CD4-positive, alpha-beta T cell (primary cell): ENCODE measurements at regions not wholly inside any gene's neighbourhood (a gene's known extent, or its start where the extent isn't known, plus 50 kb on each side); places are given as distances from the start of the nearest gene placed in this dataset.
A peak's percentile ranks its signal among the peaks of the same experiment; 100 is the strongest.

ENCODE experiments used
- ATAC-seq: fragments of 200-7000 bp; cut with Tn5 transposase; one replicate; pipeline ENCODE4 v1.10.0; 2022; ENCODE audit warnings: mild to moderate bottlenecking; ENCODE audit not compliant: poor library complexity
- CTCF ChIA-PET: fragments of 350-600 bp; sonication (Branson Sonifier 250); formaldehyde crosslinking; loops from one replicate; lab custom pipeline; 2021; ENCODE audit warnings: antibody characterized with exemption, inconsistent platforms; lab: Charles Lee
- POLR2A ChIA-PET: fragments of 350-600 bp; sonication (Branson Sonifier 250); formaldehyde crosslinking; loops from one replicate; lab custom pipeline; 2021; ENCODE audit warnings: antibody characterized with exemption, inconsistent platforms; lab: Charles Lee
- DNase-seq, 14 experiments: peaks; one replicate each; pipeline ENCODE4 v3.0.0-alpha.2; 2013 to 2020; ENCODE audit warnings: mixed read lengths in 2 of 14
- H3K27ac ChIP-seq, 2 donors: one replicate each; pipeline versions ENCODE4 v1.5.1 to v1.7.0; 2013; ENCODE audit warnings: low read length in 2 of 2, low read depth in 1 of 2, mild to moderate bottlenecking in 1 of 2
- H3K27me3 ChIP-seq, 2 experiments: 1 replicate in 1 of 2; 2 replicates in 1 of 2; pipeline versions ENCODE4 v1.6.1 to v1.7.0; 2013; ENCODE audit warnings: low read length in 2 of 2, control low read depth in 1 of 2, mild to moderate bottlenecking in 1 of 2, moderate library complexity in 1 of 2; ENCODE audit not compliant: insufficient read depth in 2 of 2, control insufficient read depth in 1 of 2
- H3K36me3 ChIP-seq: one replicate; pipeline ENCODE4 v1.6.1; 2013; ENCODE audit warnings: low read length, control low read depth; ENCODE audit not compliant: insufficient read depth
- H3K4me1 ChIP-seq: one replicate; pipeline ENCODE4 v1.6.1; 2013; ENCODE audit warnings: low read length, control low read depth; ENCODE audit not compliant: insufficient read depth
- H3K4me3 ChIP-seq: one replicate; pipeline ENCODE4 v1.5.1; 2013; ENCODE audit warnings: mild to moderate bottlenecking, low read length, moderate library complexity
- H3K9me3 ChIP-seq, 2 experiments: 1 replicate in 1 of 2; 2 replicates in 1 of 2; pipeline versions ENCODE4 v1.6.1 to v1.7.0; 2013; ENCODE audit warnings: low read length in 2 of 2, mild to moderate bottlenecking in 2 of 2, control low read depth in 1 of 2, moderate library complexity in 1 of 2; ENCODE audit not compliant: control insufficient read depth in 1 of 2, insufficient read depth in 1 of 2
- H3K27ac Mint-ChIP-seq: one replicate; pipeline ENCODE4 v1.8.0; 2020; ENCODE audit warnings: mixed read lengths
- H3K27me3 Mint-ChIP-seq: one replicate; pipeline ENCODE4 v1.8.0; 2021; ENCODE audit warnings: mixed read lengths
- H3K36me3 Mint-ChIP-seq: one replicate; pipeline ENCODE4 v1.8.0; 2021; ENCODE audit warnings: low read depth, mixed read lengths
- H3K4me1 Mint-ChIP-seq: one replicate; pipeline ENCODE4 v1.8.0; 2021; ENCODE audit warnings: low read depth, mixed read lengths
- H3K4me3 Mint-ChIP-seq: one replicate; pipeline ENCODE4 v1.8.0; 2020; ENCODE audit warnings: mild to moderate bottlenecking, mixed read lengths
- H3K9me3 Mint-ChIP-seq: one replicate; pipeline ENCODE4 v1.8.0; 2020; ENCODE audit warnings: mixed read lengths
- intact Hi-C, 2 experiments: fragments of 100-400 bp; cut with DNase I in 1 of 2; cut with micrococcal nuclease in 1 of 2; formaldehyde crosslinking; loops; one replicate each; pipeline versions ENCODE4 v1.15.1 to v1.9.0; 2023 to 2025; cut with DNase I, micrococcal nuclease
- TF ChIP-seq, protein P1 (sequence below): fragments of 200-600 bp; IDR thresholded peaks from one replicate; pipeline ENCODE4 v1.8.0; 2022; ENCODE audit warnings: antibody characterized with exemption, mild to moderate bottlenecking

- no peak overlapping the region for H3K4me3 ChIP-seq
- Mint-ChIP-seq H3K27me3 (no peaks in the 10 kb centered on the region), H3K27ac (no peak overlapping the region), H3K36me3 (no peaks in the 10 kb centered on the region), H3K4me1 (no peaks in the 10 kb centered on the region), H3K9me3 (no peaks in the 10 kb centered on the region), H3K4me3 (no peak overlapping the region)
- DNase-seq: peak in 1 of 14 experiments; percentile 8
- H3K36me3 ChIP-seq: no peaks in the 10 kb centered on the region
- H3K27me3 ChIP-seq: no peaks in the 10 kb centered on the region
- no peaks in the 10 kb centered on the region for H3K4me1 ChIP-seq
- no peak overlapping the region for H3K27ac ChIP-seq
- ChIA-PET CTCF (no interaction called here), POLR2A (no interaction called here)
- TF ChIP-seq, protein P1, sequence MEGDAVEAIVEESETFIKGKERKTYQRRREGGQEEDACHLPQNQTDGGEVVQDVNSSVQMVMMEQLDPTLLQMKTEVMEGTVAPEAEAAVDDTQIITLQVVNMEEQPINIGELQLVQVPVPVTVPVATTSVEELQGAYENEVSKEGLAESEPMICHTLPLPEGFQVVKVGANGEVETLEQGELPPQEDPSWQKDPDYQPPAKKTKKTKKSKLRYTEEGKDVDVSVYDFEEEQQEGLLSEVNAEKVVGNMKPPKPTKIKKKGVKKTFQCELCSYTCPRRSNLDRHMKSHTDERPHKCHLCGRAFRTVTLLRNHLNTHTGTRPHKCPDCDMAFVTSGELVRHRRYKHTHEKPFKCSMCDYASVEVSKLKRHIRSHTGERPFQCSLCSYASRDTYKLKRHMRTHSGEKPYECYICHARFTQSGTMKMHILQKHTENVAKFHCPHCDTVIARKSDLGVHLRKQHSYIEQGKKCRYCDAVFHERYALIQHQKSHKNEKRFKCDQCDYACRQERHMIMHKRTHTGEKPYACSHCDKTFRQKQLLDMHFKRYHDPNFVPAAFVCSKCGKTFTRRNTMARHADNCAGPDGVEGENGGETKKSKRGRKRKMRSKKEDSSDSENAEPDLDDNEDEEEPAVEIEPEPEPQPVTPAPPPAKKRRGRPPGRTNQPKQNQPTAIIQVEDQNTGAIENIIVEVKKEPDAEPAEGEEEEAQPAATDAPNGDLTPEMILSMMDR: no peak
- intact Hi-C loops: no loop called here
- no peak for ATAC-seq
- H3K9me3 ChIP-seq: no peaks in the 10 kb centered on the region
These were observed 285.7 kb upstream of the MME start for GRCh38 chr3:154794391-154794790.

DNA sequence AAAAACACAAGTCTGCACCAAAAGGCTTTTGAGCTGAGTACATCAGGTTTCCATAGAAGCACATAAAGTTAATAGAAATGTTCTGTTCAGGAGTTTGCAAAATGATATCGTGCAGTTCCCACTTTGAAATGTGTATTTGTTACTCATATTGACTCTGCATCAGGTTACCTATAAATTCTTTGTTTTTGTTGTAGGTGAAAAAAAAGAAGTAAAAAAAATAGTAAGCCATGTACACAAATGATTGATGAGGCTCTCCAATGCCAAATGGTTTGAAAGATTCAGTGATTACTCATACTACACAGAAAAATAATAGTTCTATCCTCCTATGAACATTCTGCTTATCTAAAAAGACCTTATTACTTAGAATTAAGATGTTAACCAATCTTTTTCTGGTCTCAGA, 287.3 kb upstream of the MME start:
- no peaks in the 10 kb centered on the region for H3K27me3 Mint-ChIP-seq
- H3K36me3 Mint-ChIP-seq: no peaks in the 10 kb centered on the region
- intact Hi-C loops: no loop called here
- H3K4me1 Mint-ChIP-seq: no peaks in the 10 kb centered on the region
- no peaks in the 10 kb centered on the region for H3K9me3 ChIP-seq
- no peaks in the 10 kb centered on the region for H3K36me3 ChIP-seq
- no peaks in the 10 kb centered on the region for H3K9me3 Mint-ChIP-seq
- CTCF ChIA-PET: no interaction called here
- no peaks in the 10 kb centered on the region for H3K4me1 ChIP-seq
- ATAC-seq (no peak), DNase-seq (no peak)
- no peaks in the 10 kb centered on the region for H3K27me3 ChIP-seq
- TF ChIP-seq, protein P1: no peak
- H3K4me3 Mint-ChIP-seq: no peak overlapping the region
- H3K4me3 ChIP-seq: no peak overlapping the region
- POLR2A ChIA-PET: no interaction called here
- H3K27ac ChIP-seq: no peak overlapping the region
- H3K27ac Mint-ChIP-seq: no peak overlapping the region

DNA sequence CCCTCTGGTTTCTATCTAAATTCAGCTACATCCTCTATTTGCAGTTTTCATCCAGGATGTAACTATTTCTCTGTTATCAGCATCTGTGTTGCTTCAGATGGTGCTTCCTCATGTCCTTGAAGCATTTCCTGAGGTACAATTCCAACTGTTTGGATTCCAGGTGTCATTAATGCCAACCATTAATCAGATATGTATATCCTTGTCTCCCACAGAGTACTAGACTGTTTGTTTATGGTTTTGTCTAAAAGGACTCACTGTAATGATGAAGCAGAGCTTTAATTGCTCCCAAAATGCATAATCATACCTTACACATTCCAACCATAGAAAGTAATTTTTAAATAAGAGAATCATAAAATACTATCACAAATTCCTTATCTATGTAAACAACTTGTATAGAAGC, 288.5 kb upstream of the MME start:
- H3K27ac Mint-ChIP-seq: no peak overlapping the region

More for the DNA sequence above, 288.5 kb upstream of the MME start:
- DNase-seq (no peak), ATAC-seq (no peak)
- H3K4me1 Mint-ChIP-seq: no peaks in the 10 kb centered on the region
- TF ChIP-seq, protein P1: no peak
- H3K36me3 ChIP-seq: no peaks in the 10 kb centered on the region
- H3K9me3 Mint-ChIP-seq: no peaks in the 10 kb centered on the region
- intact Hi-C loops: no loop called here
- no peak overlapping the region for H3K27ac ChIP-seq
- no peaks in the 10 kb centered on the region for H3K4me1 ChIP-seq
- CTCF ChIA-PET: no interaction called here
- H3K4me3 Mint-ChIP-seq: no peak overlapping the region
- POLR2A ChIA-PET: no interaction called here
- H3K4me3 ChIP-seq: no peak overlapping the region
- no peaks in the 10 kb centered on the region for H3K36me3 Mint-ChIP-seq
- no peaks in the 10 kb centered on the region for H3K9me3 ChIP-seq
- H3K27me3 ChIP-seq: no peaks in the 10 kb centered on the region
- no peaks in the 10 kb centered on the region for H3K27me3 Mint-ChIP-seq
